ENCODE measurements at regions not wholly inside any gene's neighbourhood (a gene's known extent, or its start where the extent isn't known, plus 50 kb on each side); places are given as distances from the start of the nearest gene placed in this dataset.

DNA sequence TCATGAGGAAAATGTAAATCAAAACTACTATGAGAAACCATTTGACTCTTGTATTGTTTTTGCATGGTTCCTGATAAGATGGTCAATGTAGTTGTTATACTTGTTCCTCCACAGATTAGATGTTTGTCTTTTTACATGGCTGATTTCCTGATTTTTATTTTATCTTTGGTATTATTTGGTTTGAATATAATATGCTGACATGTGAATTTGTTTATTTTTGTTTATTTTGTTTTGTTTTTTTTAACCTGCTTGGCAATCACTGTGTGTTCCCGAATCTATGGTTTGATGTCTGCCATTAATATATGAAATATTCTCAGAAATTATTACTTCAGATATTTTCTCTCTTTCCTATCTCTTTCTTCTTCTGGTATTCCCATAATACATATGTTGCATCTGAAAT, 899.5 kb upstream of the ADGRB3 start:
- Histone ChIP-seq H4K91ac (replicated peaks; ENCODE audit: insufficient read length, low read length) (no peak overlapping the region), H3K9ac (replicated peaks in 1 of 4; ENCODE audit: extremely low read depth in 1 of 4, low read depth in 3 of 4, low read length in 3 of 4) (no peak overlapping the region), H3K14ac (ENCODE audit: insufficient read length) (no peak overlapping the region), H4K5ac (ENCODE audit: insufficient read length, low read depth, low read length) (no peak overlapping the region), H3K56ac (replicated peaks; ENCODE audit: insufficient read length, low read depth, low read length) (no peak overlapping the region), H3K9me3 (ENCODE audit: insufficient read depth in 2 of 2, low read depth in 1 of 2, low read length in 1 of 2) (peaks cover 0 to 8% of the 10 kb centered on the region in 2 experiments; a peak in 1 of 4 replicates), H2BK15ac (ENCODE audit: low read length) (no peak overlapping the region), H2BK12ac (ENCODE audit: low read depth, low read length) (no peak overlapping the region), H2BK120ac (replicated peaks; ENCODE audit: low read depth, low read length) (no peak overlapping the region), H3K4ac (replicated peaks; ENCODE audit: insufficient read length, low read depth, low read length) (no peak overlapping the region), H3K4me1 (replicated peaks in 1 of 4; ENCODE audit: control insufficient read depth in 3 of 4, insufficient read depth in 4 of 4, low read length in 3 of 4) (no peaks in the 10 kb centered on the region), H3K27me3 (replicated peaks in 1 of 4; ENCODE audit: control insufficient read depth in 3 of 4, extremely low read depth in 1 of 4, insufficient read depth in 3 of 4, low read length in 3 of 4) (no peaks in the 10 kb centered on the region), H3K23me2 (ENCODE audit: low read depth, low read length) (no peaks in the 10 kb centered on the region), H2AFZ (ENCODE audit: low read length) (no peak overlapping the region), H4K8ac (ENCODE audit: extremely low read depth, insufficient read depth, low read length) (no peak overlapping the region), H3K4me2 (ENCODE audit: insufficient read depth in 1 of 2, low read depth in 2 of 2, low read length in 2 of 2) (no peak overlapping the region), H3K27ac (ENCODE audit: low read depth, low read length) (no peak overlapping the region), H3K23ac (ENCODE audit: insufficient read length) (no peak overlapping the region), H3K79me1 (ENCODE audit: low read depth, low read length) (no peaks in the 10 kb centered on the region), H4K20me1 (replicated peaks in 1 of 2; ENCODE audit: control insufficient read depth in 1 of 2, insufficient read depth in 2 of 2, low read length in 2 of 2) (no peaks in the 10 kb centered on the region), H2BK20ac (ENCODE audit: low read length) (no peak overlapping the region), H3K4me3 (ENCODE audit: extremely low read depth in 1 of 4, insufficient read depth in 2 of 4, low read depth in 3 of 4, low read length in 4 of 4) (no peak overlapping the region), H2BK5ac (ENCODE audit: low read depth, low read length) (no peak overlapping the region), H3K18ac (ENCODE audit: extremely low read depth, low read length) (no peak overlapping the region), H3K79me2 (ENCODE audit: control insufficient read depth in 1 of 2, insufficient read depth in 2 of 2, low read length in 2 of 2) (no peaks in the 10 kb centered on the region), H2AK5ac (ENCODE audit: low read depth, low read length) (no peak overlapping the region), H3K36me3 (ENCODE audit: control insufficient read depth in 2 of 4, insufficient read depth in 4 of 4, low read length in 3 of 4) (no peaks in the 10 kb centered on the region)
- ChIA-PET POLR2A (ENCODE audit: partially characterized antibody) (no interaction called here), CTCF (ENCODE audit: partially characterized antibody) (no interaction called here)
- WGBS, 2 experiments (ENCODE audit: extremely low coverage in 1 of 2, insufficient coverage in 1 of 2, insufficient read length in 1 of 2, insufficient replicate concordance in 2 of 2, low coverage in 1 of 2, low lambda C conversion rate in 2 of 2, missing lambda C conversion rate in 1 of 2) = 89% methylated on average over 1 of the region's 1 CpG; no CpG with 5 or more reads in 1 of the 2 experiments
- TF ChIP-seq FOSL1 (IDR thresholded peaks at IDR 0.05; ENCODE audit: insufficient read depth, low read depth, low read length) (no peak), SRF (IDR thresholded peaks at IDR 0.05; ENCODE audit: low read depth, low read length) (no peak), RFX5 (IDR thresholded peaks at IDR 0.05; ENCODE audit: borderline replicate concordance, low read depth, low read length) (no peak), GTF2F1 (IDR thresholded peaks at IDR 0.05; ENCODE audit: borderline replicate concordance, low read depth, low read length) (no peak), CBX8 (IDR thresholded peaks at IDR 0.05; ENCODE audit: borderline replicate concordance, low read depth, low read length) (no peak), EGR1 (IDR thresholded peaks at IDR 0.05; ENCODE audit: borderline replicate concordance, low read depth, low read length) (no peak), RBBP5 (IDR thresholded peaks at IDR 0.05; ENCODE audit: borderline replicate concordance, low read depth, low read length) (no peak), CTBP2 (IDR thresholded peaks at IDR 0.05; ENCODE audit: borderline replicate concordance, insufficient read depth, insufficient read length, low read length) (no peak), NRF1 (IDR thresholded peaks at IDR 0.05; ENCODE audit: low read depth, low read length) (no peak), CHD2 (IDR thresholded peaks at IDR 0.05; ENCODE audit: low read length) (no peak), NANOG (IDR thresholded peaks at IDR 0.05; ENCODE audit: insufficient read depth, low read depth, low read length, poor library complexity, severe bottlenecking) (no peak)
- DNase-seq (ENCODE audit: low read depth in 1 of 2, low spot score in 2 of 2) (no peak), FAIRE-seq (no peak)

All from H1 (cell line).